Fibroblast of lung (primary cell): ENCODE measurements at regions not wholly inside any gene's neighbourhood (a gene's known extent, or its start where the extent isn't known, plus 50 kb on each side); places are given as distances from the start of the nearest gene placed in this dataset.
"Not testable (repeated sequence)": the region's sequence is repeated elsewhere in the genome, so short reads cannot be mapped to it uniquely, and the experiment has no call there.

Source experiments
- DNase-seq, 2 donors: peaks; one replicate each; pipeline versions ENCODE4 v3.0.0 to v3.0.0-alpha.2; 2010; ENCODE audit warnings: low read depth in 2 of 2
- H2AFZ ChIP-seq: 2 replicates; pipeline ENCODE4 v1.5.1; 2012; ENCODE audit warnings: low read length, control low read depth, inconsistent platforms
- H3K27ac ChIP-seq: 2 replicates; pipeline ENCODE4 v1.5.1; 2011; ENCODE audit warnings: low read length, control low read depth; ENCODE audit not compliant: insufficient read depth
- H3K27me3 ChIP-seq: 2 replicates; pipeline ENCODE4 v1.5.1; 2011; ENCODE audit warnings: mild to moderate bottlenecking, low read length; ENCODE audit not compliant: control insufficient read depth, insufficient read depth
- H3K36me3 ChIP-seq: 2 replicates; pipeline ENCODE4 v1.5.1; 2011; ENCODE audit warnings: low read length; ENCODE audit not compliant: control insufficient read depth, insufficient read depth
- H3K4me1 ChIP-seq: 2 replicates; pipeline ENCODE4 v1.5.1; 2011; ENCODE audit warnings: low read length; ENCODE audit not compliant: control insufficient read depth, insufficient read depth; ENCODE audit errors: extremely low read depth
- H3K4me2 ChIP-seq: 2 replicates; pipeline ENCODE4 v1.5.1; 2011; ENCODE audit warnings: low read length, control low read depth; ENCODE audit not compliant: insufficient read depth; ENCODE audit errors: extremely low read depth
- H3K4me3 ChIP-seq, 4 experiments: fragments of 200-600 bp in 1 of 4; sonication (generic) in 1 of 4; replicated peaks in 1 of 4; 2 replicates each; pipeline ENCODE4 v1.5.1; 2011 to 2016; ENCODE audit warnings: low read length in 4 of 4, low read depth in 3 of 4, mild to moderate bottlenecking in 3 of 4, control low read depth in 2 of 4, inconsistent platforms in 1 of 4, mixed read lengths in 1 of 4; ENCODE audit not compliant: insufficient read depth in 1 of 4; ENCODE audit errors: control extremely low read depth in 1 of 4
- H3K79me2 ChIP-seq: 2 replicates; pipeline ENCODE4 v1.5.1; 2012; ENCODE audit warnings: mild to moderate bottlenecking, low read length, inconsistent platforms; ENCODE audit not compliant: control insufficient read depth, insufficient read depth
- H3K9ac ChIP-seq: 2 replicates; pipeline ENCODE4 v1.5.1; 2011; ENCODE audit warnings: mild to moderate bottlenecking, low read length, control low read depth; ENCODE audit not compliant: insufficient read depth
- H3K9me3 ChIP-seq: 2 replicates; pipeline ENCODE4 v1.5.1; 2012; ENCODE audit warnings: low read depth, low read length; ENCODE audit not compliant: control insufficient read depth, insufficient read depth
- H4K20me1 ChIP-seq: 2 replicates; pipeline ENCODE4 v1.5.1; 2011; ENCODE audit warnings: low read length; ENCODE audit not compliant: control insufficient read depth, insufficient read depth; ENCODE audit errors: extremely low read depth
- CTCF ChIP-seq, 2 donors: IDR thresholded peaks in 1 of 2; conservative IDR thresholded peaks in 1 of 2; 1 replicate in 1 of 2; 2 replicates in 1 of 2; pipeline ENCODE4 v1.5.1; 2011 to 2012; ENCODE audit warnings: low read length in 2 of 2, control low read depth in 1 of 2, inconsistent platforms in 1 of 2, low read depth in 1 of 2, mild to moderate bottlenecking in 1 of 2
- EZH2 ChIP-seq: IDR thresholded peaks from 2 replicates; pipeline ENCODE4 v1.5.1; 2012; ENCODE audit warnings: low read length, control low read depth, mild to moderate bottlenecking; ENCODE audit errors: missing control alignments

- H3K4me3 ChIP-seq: no peak overlapping the region
- no peak for DNase-seq
- H3K9me3 ChIP-seq: no peaks in the 10 kb centered on the region
- no peaks in the 10 kb centered on the region for H3K36me3 ChIP-seq
- no peaks in the 10 kb centered on the region for H3K4me1 ChIP-seq
- H4K20me1 ChIP-seq: no peaks in the 10 kb centered on the region
- no peak overlapping the region for H2AFZ ChIP-seq
- no peak overlapping the region for H3K4me2 ChIP-seq
- H3K27me3 ChIP-seq: no peaks in the 10 kb centered on the region
- no peaks in the 10 kb centered on the region for H3K79me2 ChIP-seq
- no peak for TF ChIP-seq EZH2
- no peak overlapping the region for H3K9ac ChIP-seq
- H3K27ac ChIP-seq: no peak overlapping the region
These were observed 403.8 kb upstream of the MGMT start for GRCh38 chr10:129063212-129063611.

GRCh38 chr10:129063877-129064276 is 403.2 kb upstream of the MGMT start:
- no peaks in the 10 kb centered on the region for H3K4me1 ChIP-seq
- no peak for TF ChIP-seq EZH2
- no peak for TF ChIP-seq CTCF (conservative IDR thresholded peaks at IDR 0.05 in 1 of 2, IDR thresholded peaks at IDR 0.05 in 1 of 2; ENCODE audit: low read depth in 1 of 2, low read length in 2 of 2)
- DNase-seq: no peak
- no peaks in the 10 kb centered on the region for H4K20me1 ChIP-seq
- H2AFZ ChIP-seq: no peak overlapping the region
- H3K9ac ChIP-seq: no peak overlapping the region
- H3K36me3 ChIP-seq: no peaks in the 10 kb centered on the region
- no peak overlapping the region for H3K4me2 ChIP-seq
- H3K79me2 ChIP-seq: no peaks in the 10 kb centered on the region
- H3K27me3 ChIP-seq: no peaks in the 10 kb centered on the region
- no peak overlapping the region for H3K27ac ChIP-seq
- no peaks in the 10 kb centered on the region for H3K9me3 ChIP-seq
- no peak overlapping the region for H3K4me3 ChIP-seq

- not testable (repeated sequence) for H3K4me3 ChIP-seq, H3K36me3 ChIP-seq, H4K20me1 ChIP-seq, H3K4me1 ChIP-seq, H3K4me2 ChIP-seq, DNase-seq, H3K27ac ChIP-seq, H3K9me3 ChIP-seq, H2AFZ ChIP-seq, H3K27me3 ChIP-seq, H3K9ac ChIP-seq, H3K79me2 ChIP-seq
These were observed 400.5 kb upstream of the MGMT start for GRCh38 chr10:129066529-129066928.

- H3K79me2 ChIP-seq, H3K9ac ChIP-seq, H2AFZ ChIP-seq, H3K27ac ChIP-seq, H4K20me1 ChIP-seq, H3K27me3 ChIP-seq, H3K4me3 ChIP-seq, H3K36me3 ChIP-seq, H3K9me3 ChIP-seq, H3K4me2 ChIP-seq, H3K4me1 ChIP-seq, DNase-seq: not testable (repeated sequence)
These were observed 395.6 kb upstream of the MGMT start for GRCh38 chr10:129071411-129071810.
